Mesodermal cell (in vitro differentiated cells): ENCODE measurements at regions not wholly inside any gene's neighbourhood (a gene's known extent, or its start where the extent isn't known, plus 50 kb on each side); places are given as distances from the start of the nearest gene placed in this dataset.

Experiments used
- H3K27ac ChIP-seq: 2 replicates; pipeline ENCODE4 v1.7.0; 2013; ENCODE audit warnings: mild to moderate bottlenecking, low read depth, low read length, moderate library complexity; ENCODE audit not compliant: severe bottlenecking
- H3K36me3 ChIP-seq: 2 replicates; pipeline ENCODE4 v1.7.1; 2013; ENCODE audit warnings: mild to moderate bottlenecking, low read length, moderate library complexity; ENCODE audit not compliant: control insufficient read depth, insufficient read depth
- H3K4me1 ChIP-seq: one replicate; pipeline ENCODE4 v1.7.1; 2013; ENCODE audit warnings: mild to moderate bottlenecking, low read length; ENCODE audit not compliant: insufficient read depth, control insufficient read depth, poor library complexity, severe bottlenecking
- H3K4me3 ChIP-seq: 2 replicates; pipeline ENCODE4 v1.7.0; 2013; ENCODE audit warnings: low read length, control low read depth, mild to moderate bottlenecking; ENCODE audit not compliant: insufficient read depth, poor library complexity, severe bottlenecking; ENCODE audit errors: extremely low read depth
- H3K9me3 ChIP-seq: 2 replicates; pipeline ENCODE4 v1.7.1; 2013; ENCODE audit warnings: mild to moderate bottlenecking, low read length, moderate library complexity; ENCODE audit not compliant: control insufficient read depth
- WGBS, 2 experiments: methylation state at CpG; one replicate each; pipeline ENCODE4 v1.1.5; 2013; ENCODE audit warnings: missing lambda C conversion rate in 2 of 2; ENCODE audit not compliant: insufficient coverage in 2 of 2; 5-methylcytosine and 5-hydroxymethylcytosine counted together

- peaks cover 7% of the 10 kb centered on the region for H3K4me1 ChIP-seq
- peak overlapping the region; percentile 41 for H3K27ac ChIP-seq
- H3K4me3 ChIP-seq, result no peak overlapping the region
- no peaks in the 10 kb centered on the region for H3K9me3 ChIP-seq
- no peaks in the 10 kb centered on the region for H3K36me3 ChIP-seq
- WGBS, 2 experiments, result 100% methylated on average over 1 of the region's 9 CpGs
Observed at GRCh38 chrX:20438871-20439526, 172.3 kb upstream of the RPS6KA3 start.

GRCh38 chrX:20437683-20438082 lies 171.0 kb upstream of the RPS6KA3 start:
- no peaks in the 10 kb centered on the region for H3K9me3 ChIP-seq
- H3K27ac ChIP-seq, result no peak overlapping the region
- WGBS, 2 experiments, result no CpG with 5 or more reads among the region's 1 CpG
- H3K36me3 ChIP-seq, result no peaks in the 10 kb centered on the region
- no peak overlapping the region for H3K4me3 ChIP-seq
- H3K4me1 ChIP-seq, result peaks cover 13% of the 10 kb centered on the region

GRCh38 chrX:20435913-20436312 lies 169.2 kb upstream of the RPS6KA3 start:
- Histone ChIP-seq H3K36me3 (no peaks in the 10 kb centered on the region), H3K27ac (no peak overlapping the region), H3K9me3 (no peaks in the 10 kb centered on the region), H3K4me3 (no peak overlapping the region), H3K4me1 (peaks cover 13% of the 10 kb centered on the region)
- WGBS, 2 experiments, result 100% methylated on average over 1 of the region's 1 CpG; no CpG with 5 or more reads in 1 of the 2 experiments

GRCh38 chrX:20434986-20435385 lies 168.3 kb upstream of the RPS6KA3 start:
- Histone ChIP-seq H3K9me3 (no peaks in the 10 kb centered on the region), H3K4me1 (peaks cover 12% of the 10 kb centered on the region), H3K27ac (no peak overlapping the region), H3K4me3 (no peak overlapping the region), H3K36me3 (no peaks in the 10 kb centered on the region)
- 86 to 100% methylated on average over 1 of the region's 3 CpGs for WGBS, 2 experiments

GRCh38 chrX:20433388-20433775 lies 166.7 kb upstream of the RPS6KA3 start:
- no peaks in the 10 kb centered on the region for H3K36me3 ChIP-seq
- peak overlapping the region; percentile 18 for H3K27ac ChIP-seq
- no peaks in the 10 kb centered on the region for H3K9me3 ChIP-seq
- H3K4me1 ChIP-seq, result peaks cover 10% of the 10 kb centered on the region
- WGBS, 2 experiments, result 100% methylated on average over 1 of the region's 1 CpG; no CpG with 5 or more reads in 1 of the 2 experiments
- H3K4me3 ChIP-seq, result no peak overlapping the region

- Histone ChIP-seq H3K4me3 (no peak overlapping the region), H3K36me3 (no peaks in the 10 kb centered on the region), H3K9me3 (no peaks in the 10 kb centered on the region), H3K4me1 (peaks cover 10% of the 10 kb centered on the region), H3K27ac (peak overlapping the region; percentile 18)
- no CpG with 5 or more reads among the region's 2 CpGs for WGBS, 2 experiments
Observed at GRCh38 chrX:20432746-20433387, 166.2 kb upstream of the RPS6KA3 start.

GRCh38 chrX:20432048-20432447 lies 165.3 kb upstream of the RPS6KA3 start:
- Histone ChIP-seq H3K4me1 (peaks cover 10% of the 10 kb centered on the region), H3K9me3 (no peaks in the 10 kb centered on the region), H3K27ac (no peak overlapping the region), H3K36me3 (no peaks in the 10 kb centered on the region), H3K4me3 (no peak overlapping the region)
- WGBS, 2 experiments, result no CpG with 5 or more reads among the region's 3 CpGs

GRCh38 chrX:20431486-20431885 lies 164.8 kb upstream of the RPS6KA3 start:
- H3K27ac ChIP-seq, result no peak overlapping the region
- H3K4me1 ChIP-seq, result peaks cover 10% of the 10 kb centered on the region
- WGBS, 2 experiments, result 100% methylated on average over 1 of the region's 1 CpG; no CpG with 5 or more reads in 1 of the 2 experiments
- H3K9me3 ChIP-seq, result no peaks in the 10 kb centered on the region
- no peak overlapping the region for H3K4me3 ChIP-seq
- no peaks in the 10 kb centered on the region for H3K36me3 ChIP-seq

GRCh38 chrX:20427173-20427770 lies 160.6 kb upstream of the RPS6KA3 start:
- 75 to 100% methylated on average over 1 of the region's 3 CpGs for WGBS, 2 experiments
- no peaks in the 10 kb centered on the region for H3K36me3 ChIP-seq
- H3K27ac ChIP-seq, result no peak overlapping the region

GRCh38 chrX:20421697-20422096 lies 155.0 kb upstream of the RPS6KA3 start:
- no peaks in the 10 kb centered on the region for H3K36me3 ChIP-seq
- no peaks in the 10 kb centered on the region for H3K9me3 ChIP-seq
- H3K27ac ChIP-seq, result no peak overlapping the region
- H3K4me1 ChIP-seq, result no peaks in the 10 kb centered on the region
- no peak overlapping the region for H3K4me3 ChIP-seq
- WGBS, 2 experiments, result 100% methylated on average over 1 of the region's 2 CpGs; no CpG with 5 or more reads in 1 of the 2 experiments

More at GRCh38 chrX:20427173-20427770, 160.6 kb upstream of the RPS6KA3 start:
- no peaks in the 10 kb centered on the region for H3K9me3 ChIP-seq
- peaks cover under 1% of the 10 kb centered on the region for H3K4me1 ChIP-seq
- H3K4me3 ChIP-seq, result no peak overlapping the region

GRCh38 chrX:20421275-20421674 lies 154.6 kb upstream of the RPS6KA3 start:
- 83% methylated on average over 1 of the region's 2 CpGs; no CpG with 5 or more reads in 1 of the 2 experiments for WGBS, 2 experiments
- no peak overlapping the region for H3K27ac ChIP-seq

More at GRCh38 chrX:20421275-20421674, 154.6 kb upstream of the RPS6KA3 start:
- H3K36me3 ChIP-seq, result no peaks in the 10 kb centered on the region
- H3K4me1 ChIP-seq, result no peaks in the 10 kb centered on the region
- no peaks in the 10 kb centered on the region for H3K9me3 ChIP-seq
- H3K4me3 ChIP-seq, result no peak overlapping the region
